ENCODE measurements at regions not wholly inside any gene's neighbourhood (a gene's known extent, or its start where the extent isn't known, plus 50 kb on each side); places are given as distances from the start of the nearest gene placed in this dataset.

DNA sequence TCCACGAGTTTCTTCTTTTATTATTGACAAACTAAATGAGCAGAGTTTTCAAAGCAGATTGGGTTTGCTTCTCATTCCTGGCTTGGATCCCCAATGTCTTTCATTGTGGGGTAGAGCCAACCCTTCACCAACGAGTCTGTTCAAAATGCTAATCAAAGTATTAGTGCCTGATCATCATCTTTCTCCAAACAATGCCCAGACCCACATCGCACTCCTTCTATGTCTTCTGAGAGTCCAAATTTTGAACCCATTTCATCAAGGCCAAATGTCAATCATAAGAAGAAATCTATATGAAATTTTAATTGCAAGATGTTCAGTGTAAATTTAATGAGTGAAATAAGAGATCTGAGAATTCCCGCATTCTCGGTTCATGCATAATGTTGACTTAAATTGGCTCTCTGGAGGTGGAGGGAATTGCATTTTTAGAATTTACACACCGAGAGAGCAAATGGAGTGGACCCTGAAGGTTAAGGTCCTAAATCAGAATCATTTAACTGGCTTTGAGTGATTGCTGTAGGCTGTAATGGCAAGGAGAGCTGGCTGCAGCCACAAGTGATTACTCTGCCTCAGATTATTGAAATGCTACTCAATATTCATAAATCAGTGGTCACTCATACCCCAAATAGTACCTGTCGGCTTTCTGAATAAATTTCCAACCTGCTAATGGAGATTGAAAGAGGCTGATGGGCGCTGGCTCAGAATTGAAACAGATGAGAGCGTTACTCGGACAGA lies 602.9 kb downstream of the TYW1 start:
- 82% methylated on average over 10 of the region's 10 CpGs for WGBS
- H3K9ac ChIP-seq (ENCODE audit: low read depth in 1 of 2, low read length in 2 of 2) = no peak overlapping the region
- no peak for DNase-seq (ENCODE audit: low spot score)

GRCh38 chr7:67602246-67602887 lies 605.7 kb downstream of the TYW1 start:
- peaks cover 0 to 3% (median 1%) of the 10 kb centered on the region in 4 donors for H3K27me3 ChIP-seq (ENCODE audit: control insufficient read depth in 4 of 4, insufficient read depth in 4 of 4, low read length in 3 of 4)
- no peaks in the 10 kb centered on the region for H3K36me3 ChIP-seq (ENCODE audit: control insufficient read depth in 4 of 4, insufficient read depth in 3 of 4, low read depth in 1 of 4, low read length in 3 of 4)
- no peak overlapping the region for H3K27ac ChIP-seq (ENCODE audit: low read depth in 1 of 2, low read length in 2 of 2)
- H3K4me1 ChIP-seq (ENCODE audit: control insufficient read depth in 4 of 4, insufficient read depth in 4 of 4, low read length in 3 of 4) = no peaks in the 10 kb centered on the region
- WGBS = 83% methylated on average over 12 of the region's 12 CpGs
- no peak for DNase-seq (ENCODE audit: low spot score)
- H3K4me3 ChIP-seq (ENCODE audit: low read depth in 1 of 3, low read length in 3 of 3) = no peak overlapping the region
- H3K9ac ChIP-seq (ENCODE audit: low read depth in 1 of 2, low read length in 2 of 2) = no peak overlapping the region
- H3K9me3 ChIP-seq (ENCODE audit: control insufficient read depth in 4 of 4, low read length in 3 of 4) = peaks cover 4 to 11% (median 9%) of the 10 kb centered on the region in 4 donors
- TF ChIP-seq YY1 (IDR thresholded peaks at IDR 0.05) (no peak), CTCF (IDR thresholded peaks at IDR 0.05; ENCODE audit: low read depth, low read length, missing input control) (no peak), TAF1 (conservative IDR thresholded peaks at IDR 0.05) (no peak), ZBTB33 (IDR thresholded peaks at IDR 0.05) (no peak), RXRA (IDR thresholded peaks at IDR 0.05) (no peak), NR2F2 (IDR thresholded peaks at IDR 0.05) (no peak), JUND (IDR thresholded peaks at IDR 0.05) (no peak), FOXA2 (IDR thresholded peaks at IDR 0.05) (no peak), REST (IDR thresholded peaks at IDR 0.05) (no peak)

More for the DNA sequence above, 602.9 kb downstream of the TYW1 start:
- TF ChIP-seq, protein P1, sequence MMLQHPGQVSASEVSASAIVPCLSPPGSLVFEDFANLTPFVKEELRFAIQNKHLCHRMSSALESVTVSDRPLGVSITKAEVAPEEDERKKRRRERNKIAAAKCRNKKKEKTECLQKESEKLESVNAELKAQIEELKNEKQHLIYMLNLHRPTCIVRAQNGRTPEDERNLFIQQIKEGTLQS (IDR thresholded peaks at IDR 0.05) = no peak
- TF ChIP-seq GABPA (IDR thresholded peaks at IDR 0.05 in 1 of 2, conservative IDR thresholded peaks at IDR 0.05 in 1 of 2) (no peak), HNF4G (IDR thresholded peaks at IDR 0.05) (no peak), MAX (IDR thresholded peaks at IDR 0.05) (no peak), HNF4A (conservative IDR thresholded peaks at IDR 0.05) (no peak), TAF1 (conservative IDR thresholded peaks at IDR 0.05) (no peak)
- no peak overlapping the region for H3K4me3 ChIP-seq (ENCODE audit: low read depth in 1 of 3, low read length in 3 of 3)
- H3K27ac ChIP-seq (ENCODE audit: low read depth in 1 of 2, low read length in 2 of 2) = no peak overlapping the region
- no peaks in the 10 kb centered on the region for H3K4me1 ChIP-seq (ENCODE audit: control insufficient read depth in 4 of 4, insufficient read depth in 4 of 4, low read length in 3 of 4)
- H3K9me3 ChIP-seq (ENCODE audit: control insufficient read depth in 4 of 4, low read length in 3 of 4) = no peaks in the 10 kb centered on the region
- peaks cover 0 to 3% (median 1%) of the 10 kb centered on the region in 4 donors for H3K27me3 ChIP-seq (ENCODE audit: control insufficient read depth in 4 of 4, insufficient read depth in 4 of 4, low read length in 3 of 4)
- H3K36me3 ChIP-seq (ENCODE audit: control insufficient read depth in 4 of 4, insufficient read depth in 3 of 4, low read depth in 1 of 4, low read length in 3 of 4) = no peaks in the 10 kb centered on the region
